ENCODE measurements at regions not wholly inside any gene's neighbourhood (a gene's known extent, or its start where the extent isn't known, plus 50 kb on each side); places are given as distances from the start of the nearest gene placed in this dataset.

DNA sequence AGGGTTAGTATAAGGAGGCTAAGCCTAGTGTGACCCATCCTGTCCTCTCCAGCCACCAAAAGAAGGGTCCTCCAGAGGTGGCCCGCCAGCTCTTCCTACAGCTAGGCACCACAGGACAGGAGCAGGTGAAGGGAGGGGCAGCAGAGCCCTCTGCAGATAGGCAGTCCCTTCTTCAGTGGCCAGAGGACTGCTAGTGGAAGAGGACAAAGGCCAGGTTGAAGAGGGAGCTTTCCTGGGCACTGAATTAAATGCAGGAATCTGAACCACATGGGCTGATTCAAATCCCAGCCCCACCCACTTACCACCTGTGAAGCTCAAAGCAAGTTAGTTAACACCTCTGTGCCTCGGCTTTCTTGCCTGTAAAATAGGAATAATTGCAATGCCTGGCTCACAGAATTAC, 409.5 kb downstream of the NXPE2 start:
- Histone ChIP-seq H3K27me3 (ENCODE audit: insufficient read depth, low read length) (no peaks in the 10 kb centered on the region), H3K4me1 (ENCODE audit: insufficient read depth, low read length) (no peaks in the 10 kb centered on the region), H3K36me3 (ENCODE audit: insufficient read depth, low read length) (no peaks in the 10 kb centered on the region), H3K27ac (ENCODE audit: low read depth, low read length) (no peak overlapping the region), H3K4me2 (ENCODE audit: insufficient read depth, low read length) (no peak overlapping the region), H3K79me2 (ENCODE audit: insufficient read depth, low read length) (no peaks in the 10 kb centered on the region), H4K20me1 (ENCODE audit: insufficient read depth, low read length) (no peaks in the 10 kb centered on the region), H3K4me3 (ENCODE audit: insufficient read depth, low read length) (no peak overlapping the region), H3K9me3 (ENCODE audit: low read depth, low read length) (no peaks in the 10 kb centered on the region), H2AFZ (ENCODE audit: low read length) (no peak overlapping the region)
- no peak for DNase-seq (ENCODE audit: insufficient read length, low spot score, missing footprints)
- TF ChIP-seq, protein P1, sequence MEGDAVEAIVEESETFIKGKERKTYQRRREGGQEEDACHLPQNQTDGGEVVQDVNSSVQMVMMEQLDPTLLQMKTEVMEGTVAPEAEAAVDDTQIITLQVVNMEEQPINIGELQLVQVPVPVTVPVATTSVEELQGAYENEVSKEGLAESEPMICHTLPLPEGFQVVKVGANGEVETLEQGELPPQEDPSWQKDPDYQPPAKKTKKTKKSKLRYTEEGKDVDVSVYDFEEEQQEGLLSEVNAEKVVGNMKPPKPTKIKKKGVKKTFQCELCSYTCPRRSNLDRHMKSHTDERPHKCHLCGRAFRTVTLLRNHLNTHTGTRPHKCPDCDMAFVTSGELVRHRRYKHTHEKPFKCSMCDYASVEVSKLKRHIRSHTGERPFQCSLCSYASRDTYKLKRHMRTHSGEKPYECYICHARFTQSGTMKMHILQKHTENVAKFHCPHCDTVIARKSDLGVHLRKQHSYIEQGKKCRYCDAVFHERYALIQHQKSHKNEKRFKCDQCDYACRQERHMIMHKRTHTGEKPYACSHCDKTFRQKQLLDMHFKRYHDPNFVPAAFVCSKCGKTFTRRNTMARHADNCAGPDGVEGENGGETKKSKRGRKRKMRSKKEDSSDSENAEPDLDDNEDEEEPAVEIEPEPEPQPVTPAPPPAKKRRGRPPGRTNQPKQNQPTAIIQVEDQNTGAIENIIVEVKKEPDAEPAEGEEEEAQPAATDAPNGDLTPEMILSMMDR (IDR thresholded peaks at IDR 0.05; ENCODE audit: extremely low read depth, low read depth, low read length) = no peak

DNA sequence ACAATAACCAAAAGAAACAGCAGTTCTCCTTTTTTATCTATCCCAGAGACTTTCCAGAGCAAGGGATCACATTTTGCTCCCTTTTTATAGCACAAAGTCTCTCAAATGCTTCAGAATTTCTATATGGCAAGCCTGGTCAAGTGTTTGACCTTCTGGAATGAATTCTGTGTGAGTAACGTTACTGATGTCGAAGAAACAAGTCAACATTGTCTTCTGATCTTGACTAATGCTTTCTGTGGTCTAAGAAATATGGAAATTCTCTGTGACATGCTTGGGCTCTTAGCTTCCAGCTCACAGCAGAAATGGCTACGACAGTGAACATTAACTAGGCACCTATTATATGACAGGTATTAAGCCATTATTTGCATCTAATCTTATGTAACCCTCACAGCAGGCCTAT, 411.7 kb downstream of the CADM1 start:
- Histone ChIP-seq H3K36me3 (ENCODE audit: insufficient read depth, low read length) (no peaks in the 10 kb centered on the region), H2AFZ (ENCODE audit: low read length) (no peak overlapping the region), H3K9me3 (ENCODE audit: low read depth, low read length) (no peaks in the 10 kb centered on the region), H3K4me1 (ENCODE audit: insufficient read depth, low read length) (no peaks in the 10 kb centered on the region), H3K79me2 (ENCODE audit: insufficient read depth, low read length) (no peaks in the 10 kb centered on the region), H3K4me2 (ENCODE audit: insufficient read depth, low read length) (no peak overlapping the region), H3K4me3 (ENCODE audit: insufficient read depth, low read length) (no peak overlapping the region), H3K27ac (ENCODE audit: low read depth, low read length) (no peak overlapping the region), H3K27me3 (ENCODE audit: insufficient read depth, low read length) (no peaks in the 10 kb centered on the region), H4K20me1 (ENCODE audit: insufficient read depth, low read length) (no peaks in the 10 kb centered on the region)
- TF ChIP-seq, protein P1 (IDR thresholded peaks at IDR 0.05; ENCODE audit: extremely low read depth, low read depth, low read length) = no peak
- DNase-seq (ENCODE audit: insufficient read length, low spot score, missing footprints) = no peak

DNA sequence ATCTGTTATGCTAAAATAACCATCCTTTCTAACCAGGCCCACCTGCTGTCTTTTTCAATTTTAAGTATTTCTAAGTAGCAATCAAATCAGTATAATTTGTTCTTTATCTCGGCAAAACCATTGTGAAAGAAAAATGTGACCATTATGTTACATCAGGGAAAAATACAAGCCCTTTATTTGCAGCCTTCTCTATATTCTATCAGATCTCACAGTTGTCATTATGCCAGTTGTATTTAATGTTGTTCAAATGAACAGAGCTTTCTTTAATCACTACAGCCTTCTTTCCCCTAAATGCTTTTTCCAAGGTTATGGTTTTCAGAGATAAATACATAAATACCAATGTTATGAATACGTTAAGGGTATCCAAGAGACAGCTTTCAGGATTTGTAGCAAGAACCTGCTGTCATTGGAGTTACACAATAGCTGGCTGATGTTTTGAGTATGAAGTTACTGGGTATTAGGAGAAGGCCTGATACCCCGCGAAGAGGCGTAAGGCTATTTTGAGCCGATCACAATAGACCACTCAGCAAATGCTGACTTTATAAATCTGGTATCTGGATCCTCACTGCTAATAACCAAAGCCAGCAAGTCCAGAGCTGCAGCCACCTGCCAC, 406.3 kb downstream of the CADM1 start:
- no peak for DNase-seq (ENCODE audit: insufficient read length, low spot score, missing footprints)
- no peaks in the 10 kb centered on the region for H3K27me3 ChIP-seq (ENCODE audit: insufficient read depth, low read length)

GRCh38 chr11:115100706-115101105, 403.5 kb downstream of the CADM1 start:
- no peaks in the 10 kb centered on the region for H3K36me3 ChIP-seq (ENCODE audit: insufficient read depth, low read length)
- H4K20me1 ChIP-seq (ENCODE audit: insufficient read depth, low read length) = no peaks in the 10 kb centered on the region
- H3K27me3 ChIP-seq (ENCODE audit: insufficient read depth, low read length) = no peaks in the 10 kb centered on the region
- H3K4me3 ChIP-seq (ENCODE audit: insufficient read depth, low read length) = no peak overlapping the region
- H3K79me2 ChIP-seq (ENCODE audit: insufficient read depth, low read length) = no peaks in the 10 kb centered on the region
- no peaks in the 10 kb centered on the region for H3K9me3 ChIP-seq (ENCODE audit: low read depth, low read length)
- TF ChIP-seq, protein P1 (IDR thresholded peaks at IDR 0.05; ENCODE audit: extremely low read depth, low read depth, low read length) = no peak
- H3K27ac ChIP-seq (ENCODE audit: low read depth, low read length) = no peak overlapping the region
- H3K4me2 ChIP-seq (ENCODE audit: insufficient read depth, low read length) = no peak overlapping the region
- no peak for DNase-seq (ENCODE audit: insufficient read length, low spot score, missing footprints)
- H3K4me1 ChIP-seq (ENCODE audit: insufficient read depth, low read length) = no peaks in the 10 kb centered on the region
- H2AFZ ChIP-seq (ENCODE audit: low read length) = no peak overlapping the region

More for the DNA sequence above, 406.3 kb downstream of the CADM1 start:
- no peaks in the 10 kb centered on the region for H3K36me3 ChIP-seq (ENCODE audit: insufficient read depth, low read length)
- H3K79me2 ChIP-seq (ENCODE audit: insufficient read depth, low read length) = no peaks in the 10 kb centered on the region
- no peak overlapping the region for H3K4me3 ChIP-seq (ENCODE audit: insufficient read depth, low read length)
- H4K20me1 ChIP-seq (ENCODE audit: insufficient read depth, low read length) = no peaks in the 10 kb centered on the region
- no peaks in the 10 kb centered on the region for H3K9me3 ChIP-seq (ENCODE audit: low read depth, low read length)
- TF ChIP-seq, protein P1 (IDR thresholded peaks at IDR 0.05; ENCODE audit: extremely low read depth, low read depth, low read length) = no peak
- H3K27ac ChIP-seq (ENCODE audit: low read depth, low read length) = no peak overlapping the region
- no peak overlapping the region for H2AFZ ChIP-seq (ENCODE audit: low read length)
- H3K4me2 ChIP-seq (ENCODE audit: insufficient read depth, low read length) = no peak overlapping the region
- H3K4me1 ChIP-seq (ENCODE audit: insufficient read depth, low read length) = no peaks in the 10 kb centered on the region
